ENCODE measurements at regions not wholly inside any gene's neighbourhood (a gene's known extent, or its start where the extent isn't known, plus 50 kb on each side); places are given as distances from the start of the nearest gene placed in this dataset.

DNA sequence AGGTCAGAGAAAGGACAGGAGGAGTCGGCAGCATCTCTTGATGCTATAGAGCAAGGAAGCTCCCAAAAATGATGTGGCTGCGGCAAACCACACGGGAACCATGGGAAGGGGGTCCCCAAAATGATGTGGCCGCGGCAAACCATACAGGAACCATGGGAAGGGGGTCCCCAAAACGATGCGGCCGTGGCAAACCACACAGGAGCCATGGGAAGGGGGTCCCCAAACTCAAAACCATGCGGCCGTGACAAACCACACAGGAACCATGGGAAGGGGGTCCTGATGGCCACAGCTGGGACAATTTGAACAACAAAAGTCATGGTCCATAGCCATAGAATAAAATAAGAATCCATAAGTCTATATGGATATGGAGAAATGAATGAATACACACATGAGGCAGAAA, 58.4 kb upstream of the GLI2 start:
- TF ChIP-seq, protein P1, sequence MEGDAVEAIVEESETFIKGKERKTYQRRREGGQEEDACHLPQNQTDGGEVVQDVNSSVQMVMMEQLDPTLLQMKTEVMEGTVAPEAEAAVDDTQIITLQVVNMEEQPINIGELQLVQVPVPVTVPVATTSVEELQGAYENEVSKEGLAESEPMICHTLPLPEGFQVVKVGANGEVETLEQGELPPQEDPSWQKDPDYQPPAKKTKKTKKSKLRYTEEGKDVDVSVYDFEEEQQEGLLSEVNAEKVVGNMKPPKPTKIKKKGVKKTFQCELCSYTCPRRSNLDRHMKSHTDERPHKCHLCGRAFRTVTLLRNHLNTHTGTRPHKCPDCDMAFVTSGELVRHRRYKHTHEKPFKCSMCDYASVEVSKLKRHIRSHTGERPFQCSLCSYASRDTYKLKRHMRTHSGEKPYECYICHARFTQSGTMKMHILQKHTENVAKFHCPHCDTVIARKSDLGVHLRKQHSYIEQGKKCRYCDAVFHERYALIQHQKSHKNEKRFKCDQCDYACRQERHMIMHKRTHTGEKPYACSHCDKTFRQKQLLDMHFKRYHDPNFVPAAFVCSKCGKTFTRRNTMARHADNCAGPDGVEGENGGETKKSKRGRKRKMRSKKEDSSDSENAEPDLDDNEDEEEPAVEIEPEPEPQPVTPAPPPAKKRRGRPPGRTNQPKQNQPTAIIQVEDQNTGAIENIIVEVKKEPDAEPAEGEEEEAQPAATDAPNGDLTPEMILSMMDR (IDR thresholded peaks at IDR 0.05) = no peak
- no peak for TF ChIP-seq EZH2 (IDR thresholded peaks at IDR 0.05)
- TF ChIP-seq EZH2phosphoT487 (IDR thresholded peaks at IDR 0.05) = no peak
